ENCODE measurements at regions not wholly inside any gene's neighbourhood (a gene's known extent, or its start where the extent isn't known, plus 50 kb on each side); places are given as distances from the start of the nearest gene placed in this dataset.

GRCh38 chr1:30407865-30408580 is 315.4 kb downstream of the MATN1 start:
- TF ChIP-seq CTCF (IDR thresholded peaks at IDR 0.05), result no peak
- intact Hi-C loops (cut with DNase I, micrococcal nuclease), result loop anchor here in 1 of 2 donors (2.0 kb wide), 1 partner anchor 1013 kb away; no protein-coding TSS in a partner anchor
- Histone ChIP-seq H3K4me1 (ENCODE audit: low read depth) (no peaks in the 10 kb centered on the region), H3K36me3 (ENCODE audit: low read depth) (no peaks in the 10 kb centered on the region), H3K4me3 (no peak overlapping the region), H3K9me3 (no peaks in the 10 kb centered on the region)
- ATAC-seq, result no peak
- no peak for DNase-seq

- Histone ChIP-seq H3K36me3 (ENCODE audit: low read depth) (no peaks in the 10 kb centered on the region), H3K4me1 (ENCODE audit: low read depth) (no peaks in the 10 kb centered on the region), H3K4me3 (no peak overlapping the region), H3K9me3 (no peaks in the 10 kb centered on the region)
- DNase-seq (no peak), ATAC-seq (no peak)
- no peak for TF ChIP-seq CTCF (IDR thresholded peaks at IDR 0.05)
- intact Hi-C loops (cut with DNase I, micrococcal nuclease), result no loop called here
Observed at GRCh38 chr1:30406996-30407864, 316.2 kb downstream of the MATN1 start.

- intact Hi-C loops (cut with DNase I, micrococcal nuclease), result no loop called here
- no peaks in the 10 kb centered on the region for H3K4me1 ChIP-seq (ENCODE audit: low read depth)
- H3K36me3 ChIP-seq (ENCODE audit: low read depth), result no peaks in the 10 kb centered on the region
- no peak for DNase-seq
- TF ChIP-seq CTCF (IDR thresholded peaks at IDR 0.05), result no peak
- no peaks in the 10 kb centered on the region for H3K9me3 ChIP-seq
- no peak for ATAC-seq
- H3K4me3 ChIP-seq, result no peak overlapping the region
Observed at GRCh38 chr1:30405631-30406212, 317.7 kb downstream of the MATN1 start.

- TF ChIP-seq CTCF (IDR thresholded peaks at IDR 0.05), result no peak
- DNase-seq (no peak), ATAC-seq (no peak)
- no peak overlapping the region for H3K4me3 ChIP-seq
- H3K36me3 ChIP-seq (ENCODE audit: low read depth), result no peaks in the 10 kb centered on the region
- H3K9me3 ChIP-seq, result no peaks in the 10 kb centered on the region
- no peaks in the 10 kb centered on the region for H3K4me1 ChIP-seq (ENCODE audit: low read depth)
- intact Hi-C loops (cut with DNase I, micrococcal nuclease), result no loop called here
Observed at GRCh38 chr1:30405081-30405480, 318.3 kb downstream of the MATN1 start.

GRCh38 chr1:30404341-30404740 is 319.0 kb downstream of the MATN1 start:
- no peak overlapping the region for H3K4me3 ChIP-seq
- intact Hi-C loops (cut with DNase I, micrococcal nuclease), result no loop called here
- H3K9me3 ChIP-seq, result no peaks in the 10 kb centered on the region
- no peak for TF ChIP-seq CTCF (IDR thresholded peaks at IDR 0.05)
- no peaks in the 10 kb centered on the region for H3K4me1 ChIP-seq (ENCODE audit: low read depth)
- ATAC-seq (no peak), DNase-seq (no peak)
- no peaks in the 10 kb centered on the region for H3K36me3 ChIP-seq (ENCODE audit: low read depth)

Measured in mucosa of descending colon (tissue), 3 donors.